Tibial nerve (tissue), 4 donors: ENCODE measurements at regions not wholly inside any gene's neighbourhood (a gene's known extent, or its start where the extent isn't known, plus 50 kb on each side); places are given as distances from the start of the nearest gene placed in this dataset.

Source experiments
- CTCF ChIP-seq, 5 experiments: fragments of 200-600 bp in 3 of 5; fragments of 450-650 bp in 2 of 5; sonication (generic) in 3 of 5; IDR thresholded peaks; one replicate each; pipeline ENCODE4 v1.5.1; 2016 to 2019; ENCODE audit warnings: antibody characterized with exemption in 5 of 5, mild to moderate bottlenecking in 3 of 5, moderate library complexity in 2 of 5
- EP300 ChIP-seq, 2 donors: sonication (generic); formaldehyde crosslinking; IDR thresholded peaks; one replicate each; pipeline ENCODE4 v1.6.1; 2017; ENCODE audit warnings: antibody characterized with exemption in 2 of 2, mild to moderate bottlenecking in 1 of 2
- POLR2A ChIP-seq, 2 donors: fragments of 450-650 bp; IDR thresholded peaks; one replicate each; pipeline ENCODE4 v1.6.1; 2017; ENCODE audit warnings: antibody characterized with exemption in 2 of 2, mild to moderate bottlenecking in 2 of 2, moderate library complexity in 2 of 2

GRCh38 chr11:27196203-27196897, 155.7 kb downstream of the BBOX1 start:
- TF ChIP-seq CTCF (IDR thresholded peaks at IDR 0.05) (no peak), POLR2A (IDR thresholded peaks at IDR 0.05) (no peak), EP300 (IDR thresholded peaks at IDR 0.05) (no peak)
